GM19238 (cell line): ENCODE measurements at regions not wholly inside any gene's neighbourhood (a gene's known extent, or its start where the extent isn't known, plus 50 kb on each side); places are given as distances from the start of the nearest gene placed in this dataset.
"Not testable (repeated sequence)": the region's sequence is repeated elsewhere in the genome, so short reads cannot be mapped to it uniquely, and the experiment has no call there.

Experiments
- DNase-seq: peaks from one replicate; pipeline ENCODE4 v3.0.0; 2011; ENCODE audit warnings: low spot score; ENCODE audit not compliant: insufficient read length

DNA sequence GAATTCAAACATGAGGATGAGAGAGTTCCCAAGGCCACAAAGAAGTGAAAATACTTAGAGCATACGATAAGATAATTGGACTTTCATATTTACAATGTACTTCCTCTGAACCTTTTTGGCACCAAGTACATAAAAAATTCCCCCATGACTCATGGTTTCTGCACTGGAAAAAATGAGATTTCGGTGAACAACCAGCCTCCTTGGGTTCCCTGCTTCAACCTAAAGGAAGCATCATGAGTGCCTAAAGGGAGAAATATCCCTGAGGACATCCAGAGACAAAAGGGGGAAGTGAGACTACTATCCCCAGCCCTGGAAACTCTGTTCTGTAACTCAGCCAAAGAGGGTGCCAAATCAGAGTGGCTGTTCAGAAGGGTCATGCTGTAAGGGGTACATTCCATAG lies 562.7 kb upstream of the SLC39A10 start:
- DNase-seq = no peak

DNA sequence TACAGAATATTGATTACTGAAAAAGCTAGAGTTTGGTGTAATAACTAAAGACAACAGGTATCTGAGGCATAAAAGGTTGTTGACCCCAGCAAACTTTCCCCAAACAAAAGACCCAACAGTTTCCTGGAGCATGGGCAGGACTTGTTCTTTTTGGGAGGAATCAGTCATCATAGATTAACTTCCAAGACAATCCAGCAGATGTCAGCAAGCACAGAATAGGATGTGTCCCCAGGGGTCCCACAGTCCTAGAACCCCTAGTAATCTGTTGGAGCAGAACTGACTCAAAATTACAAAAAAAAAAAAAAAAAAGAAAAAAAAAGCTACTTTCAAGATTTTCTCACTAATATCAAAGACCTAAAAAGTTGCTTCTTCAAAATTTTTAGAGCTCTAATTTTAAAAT lies 564.7 kb upstream of the SLC39A10 start:
- DNase-seq = no peak

DNA sequence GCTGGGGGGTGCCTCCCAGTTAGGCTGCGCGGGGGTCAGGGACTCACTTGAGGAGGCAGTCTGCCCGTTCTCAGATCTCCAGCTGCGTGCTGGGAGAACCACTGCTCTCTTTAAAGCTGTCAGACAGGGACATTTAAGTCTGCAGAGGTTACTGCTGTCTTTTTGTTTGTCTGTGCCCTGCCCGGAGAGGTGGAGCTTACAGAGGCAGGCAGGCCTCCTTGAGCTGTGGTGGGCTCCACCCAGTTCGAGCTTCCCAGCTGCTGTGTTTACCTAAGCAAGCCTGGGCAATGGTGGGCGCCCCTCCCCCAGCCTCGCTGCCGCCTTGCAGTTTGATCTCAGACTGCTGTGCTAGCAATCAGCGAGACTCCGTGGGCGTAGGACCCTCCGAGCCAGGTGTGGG lies 584.2 kb upstream of the SLC39A10 start:
- DNase-seq = not testable (repeated sequence)

DNA sequence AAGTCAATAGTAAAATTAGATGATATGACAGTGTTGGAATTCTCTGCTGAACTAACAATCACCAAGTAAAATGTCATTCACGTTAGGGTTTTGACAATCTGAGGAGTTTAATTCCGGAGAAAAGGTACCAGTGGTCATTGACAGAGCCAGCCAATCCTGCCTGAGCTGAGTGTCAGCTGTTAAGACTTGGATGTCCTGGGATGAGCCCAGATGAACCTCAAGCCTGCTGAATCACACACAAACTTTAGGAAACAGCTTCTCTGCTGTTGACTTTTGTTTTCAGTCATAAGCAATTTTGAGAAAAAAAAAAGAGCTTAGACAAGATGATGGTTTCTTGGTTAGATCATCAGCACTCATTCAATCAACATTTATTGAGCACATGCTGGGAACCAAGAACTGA lies 600.0 kb upstream of the SLC39A10 start:
- no peak for DNase-seq

DNA sequence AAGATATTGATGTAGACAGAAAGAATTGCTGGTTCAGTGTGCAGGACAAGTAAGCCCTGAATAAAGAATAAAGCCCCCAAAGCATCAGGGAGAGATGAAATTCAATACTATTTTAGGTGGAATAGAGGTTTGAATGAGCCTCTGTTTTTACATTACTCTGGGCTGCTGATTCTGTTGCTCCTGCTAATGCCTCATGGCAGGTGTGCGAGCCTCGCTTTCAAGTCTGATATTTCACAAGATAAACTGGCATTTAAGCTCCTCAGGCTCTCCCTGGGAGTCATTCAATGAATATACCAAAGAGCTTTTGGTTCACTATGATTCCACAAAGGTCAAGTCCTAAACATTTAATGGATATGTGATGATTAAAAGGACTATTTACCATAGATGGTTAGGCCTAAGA lies 601.0 kb upstream of the SLC39A10 start:
- no peak for DNase-seq

DNA sequence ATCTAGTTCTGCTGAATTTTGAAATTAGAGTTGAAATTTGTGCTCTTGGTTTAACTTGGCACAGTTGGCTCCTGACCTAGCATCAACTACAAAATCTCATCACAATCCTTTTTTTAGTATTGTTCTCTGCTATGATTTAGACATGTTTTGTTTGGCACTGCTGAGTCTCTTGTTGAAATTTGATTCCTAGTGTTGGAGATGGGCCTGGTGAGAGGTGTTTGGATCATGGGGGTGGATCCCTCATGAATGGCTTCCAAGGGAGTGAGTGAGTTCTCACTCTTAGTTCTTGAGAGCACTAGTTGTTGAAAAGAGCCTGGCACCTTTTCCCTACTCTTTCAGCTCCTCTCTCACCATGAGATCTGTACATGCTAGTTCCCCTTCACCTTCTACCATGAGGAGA lies 605.6 kb upstream of the SLC39A10 start:
- DNase-seq = no peak

DNA sequence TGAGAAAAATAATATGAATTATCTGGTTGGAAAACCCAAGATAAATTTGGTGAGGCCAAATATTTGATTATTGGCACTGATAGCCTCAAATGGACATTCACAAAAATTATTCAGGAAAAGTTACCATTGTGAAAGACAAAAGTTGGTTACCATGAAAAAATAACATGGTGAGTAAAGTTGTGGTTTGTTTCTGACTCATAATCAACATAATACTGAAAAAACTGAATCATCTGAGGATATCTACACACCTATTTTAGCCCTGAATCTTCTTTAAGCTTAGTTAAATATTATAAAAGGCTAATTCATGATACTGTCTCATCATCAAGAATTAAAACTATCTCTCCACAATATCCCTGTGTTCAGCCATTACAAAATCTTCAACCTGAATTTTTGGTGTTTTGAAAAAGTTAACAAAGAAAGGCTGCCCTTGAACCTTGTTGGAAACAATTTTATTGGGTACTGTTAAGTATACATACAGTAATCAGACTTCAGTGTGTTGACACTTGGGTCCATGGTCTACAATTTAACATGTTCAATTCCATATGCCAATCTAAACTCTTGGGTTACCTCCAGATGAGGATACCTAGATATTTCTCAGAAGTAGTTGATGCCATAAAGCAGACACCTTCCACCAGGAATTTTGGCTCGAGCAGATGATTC lies 607.5 kb upstream of the SLC39A10 start:
- DNase-seq = no peak

DNA sequence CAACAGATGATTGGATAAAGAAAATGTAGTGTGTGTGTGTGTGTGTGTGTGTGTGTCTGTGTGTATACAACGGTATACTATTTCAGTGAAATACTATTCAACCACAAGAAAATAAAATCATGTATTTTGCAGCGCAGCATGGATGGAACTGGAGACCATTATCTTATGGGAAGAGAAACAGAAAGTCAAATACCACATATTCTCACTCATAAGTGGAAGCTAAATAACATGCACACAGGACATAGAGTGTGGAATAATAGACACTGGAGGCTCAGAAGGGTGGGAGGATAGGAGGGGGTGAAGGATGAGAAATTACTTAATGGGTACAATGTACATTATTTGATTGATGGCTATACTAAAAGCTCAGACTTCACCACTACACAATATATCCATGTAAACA lies 609.1 kb upstream of the SLC39A10 start:
- no peak for DNase-seq

DNA sequence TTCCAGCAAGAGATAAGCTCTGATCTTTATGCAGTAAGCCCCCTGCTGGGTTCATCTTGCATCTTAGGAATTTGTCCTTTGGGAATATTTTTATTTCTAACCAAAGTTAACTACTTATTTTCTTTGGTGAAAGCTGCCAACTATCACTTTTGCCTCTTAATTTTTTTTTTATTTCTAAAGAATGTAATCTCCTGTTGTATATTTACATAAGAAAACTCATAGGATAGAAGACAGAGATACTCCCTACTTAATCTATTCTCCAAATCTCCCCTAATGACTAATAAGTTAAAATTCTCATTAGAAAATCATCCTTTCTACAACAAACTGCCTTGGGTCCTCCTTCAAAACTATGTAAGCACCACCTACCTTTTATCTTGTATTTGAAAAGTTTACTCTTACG lies 612.2 kb upstream of the SLC39A10 start:
- DNase-seq = no peak

DNA sequence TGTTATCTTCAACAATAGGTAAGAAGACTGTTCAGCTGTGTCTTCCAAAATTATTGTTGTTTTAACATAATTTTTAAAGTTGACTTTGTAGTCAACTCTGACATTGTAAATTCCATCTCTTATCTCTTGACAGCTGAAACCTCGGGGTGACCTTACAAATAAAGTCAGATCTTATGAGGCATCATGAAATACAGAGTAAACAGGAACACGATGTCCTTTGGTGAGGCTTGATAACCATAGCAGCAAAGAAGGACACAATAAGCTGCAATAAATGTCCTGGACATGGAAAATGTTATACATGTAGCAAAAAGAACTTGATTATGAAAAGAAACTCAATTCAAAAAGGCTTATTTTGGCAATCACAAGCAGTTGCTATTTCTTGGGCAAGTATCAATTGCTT lies 618.9 kb upstream of the SLC39A10 start:
- DNase-seq = no peak

DNA sequence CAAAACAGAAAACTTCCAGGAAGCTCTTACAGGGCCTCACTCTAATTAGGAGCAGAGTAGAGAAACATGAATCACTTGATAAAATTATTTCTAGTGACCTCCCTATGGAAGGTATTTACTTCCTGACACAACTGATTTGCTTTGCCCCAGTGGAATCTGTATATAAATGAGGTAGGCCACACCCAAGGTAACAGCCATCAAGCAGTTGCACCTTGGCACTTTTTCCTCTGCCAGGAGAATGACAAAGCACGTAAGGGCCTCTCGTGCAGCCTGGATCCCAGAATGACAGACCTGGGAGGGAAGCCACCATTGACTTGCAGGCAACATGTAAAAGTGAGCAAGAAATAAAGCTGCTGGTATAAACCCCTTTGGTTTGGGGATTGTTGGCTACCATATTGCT lies 620.0 kb upstream of the SLC39A10 start:
- DNase-seq = no peak

DNA sequence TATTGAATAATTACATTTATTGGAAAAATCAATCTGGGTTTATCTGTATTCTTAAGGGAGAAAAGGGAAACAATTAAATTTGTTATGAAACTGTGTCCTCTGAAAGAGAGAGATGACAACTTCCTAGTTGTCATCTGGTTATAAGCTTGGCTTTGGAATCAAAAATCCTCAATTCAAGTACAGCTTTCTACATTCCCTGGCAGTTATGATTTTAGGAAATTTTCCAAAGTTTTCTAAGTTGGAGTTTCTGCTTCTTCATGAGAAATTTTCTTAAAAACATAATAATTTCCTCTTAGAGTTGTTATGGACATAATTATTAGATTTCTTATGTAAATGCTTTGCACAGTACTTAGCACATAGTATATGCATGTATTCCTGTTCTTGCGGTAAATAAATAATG lies 625.6 kb upstream of the SLC39A10 start:
- no peak for DNase-seq

DNA sequence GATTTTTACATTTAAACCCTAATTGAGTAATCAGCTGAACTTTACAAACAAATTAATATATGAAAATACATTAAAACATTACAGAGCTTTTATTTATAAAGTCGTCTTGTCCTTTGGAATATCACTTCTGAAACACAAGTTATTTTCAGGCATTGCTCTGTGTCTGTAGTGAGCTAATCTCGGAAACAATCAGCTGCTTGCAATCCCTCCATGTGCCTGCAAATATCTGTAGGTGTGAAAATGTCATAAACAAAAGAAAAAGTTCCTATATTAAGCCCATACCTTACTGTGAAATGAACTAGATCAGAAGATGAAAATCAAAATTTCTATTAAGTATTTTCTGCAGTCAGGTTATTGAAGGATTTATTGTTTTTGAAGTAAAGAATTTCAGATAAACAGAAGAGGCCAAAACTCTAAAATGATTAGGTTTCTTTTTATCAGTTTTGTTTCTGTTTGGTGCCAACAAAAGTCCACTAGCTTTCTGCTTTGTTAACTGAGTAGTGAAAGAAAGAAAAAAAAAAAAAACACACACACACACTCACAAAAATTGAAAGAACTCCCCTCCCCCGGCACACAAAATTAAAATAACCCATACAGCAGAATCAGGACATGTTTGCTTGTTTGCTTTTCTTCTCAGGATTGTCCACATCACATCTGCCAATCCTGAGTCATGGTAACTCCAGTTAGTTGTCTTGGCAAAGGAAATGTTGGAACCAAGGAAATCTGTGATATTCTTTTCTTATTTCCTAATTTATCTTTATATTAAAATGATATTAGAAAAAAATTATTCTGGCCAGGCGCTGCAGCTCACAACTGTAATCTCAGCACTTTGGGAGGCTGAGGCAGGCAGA lies 627.0 kb upstream of the SLC39A10 start:
- no peak for DNase-seq

DNA sequence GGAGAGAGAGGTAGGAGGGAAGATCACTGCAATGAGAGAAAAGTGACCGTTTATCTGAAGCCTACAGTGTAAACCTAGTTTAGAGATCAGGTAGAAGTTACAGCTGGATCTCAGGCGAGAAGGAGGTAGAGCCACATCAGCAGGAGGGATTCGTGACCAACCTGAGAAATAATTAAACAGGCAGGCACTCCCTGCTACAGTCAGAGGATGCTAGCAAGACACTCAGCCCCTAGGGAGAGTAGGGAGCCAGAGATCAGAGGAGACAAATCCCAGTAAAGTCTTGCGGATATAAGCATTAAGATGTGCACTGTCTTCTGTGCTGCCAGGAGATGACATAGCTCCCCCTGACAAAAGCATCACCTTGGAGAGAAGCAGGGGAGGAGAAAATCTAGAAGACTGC lies 629.1 kb upstream of the SLC39A10 start:
- DNase-seq = no peak

DNA sequence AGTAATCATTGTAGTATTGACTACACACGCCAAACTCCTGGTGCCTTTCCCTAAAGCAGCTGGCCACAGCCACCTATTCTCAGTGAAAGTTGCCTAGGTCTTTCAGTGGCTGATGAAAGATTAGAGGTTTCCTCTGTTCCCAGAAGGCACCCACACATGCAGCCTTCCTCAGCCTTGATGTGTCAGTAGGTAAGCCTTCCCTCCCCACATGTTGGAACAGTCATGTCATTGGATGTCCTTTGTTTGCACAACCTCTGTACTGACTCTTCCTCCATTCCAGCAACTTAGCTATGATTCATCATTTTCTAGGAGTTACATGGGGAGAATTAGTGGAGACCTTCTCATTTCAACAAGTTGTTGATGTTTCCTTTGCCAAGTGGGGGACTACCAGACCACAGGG lies 630.8 kb upstream of the SLC39A10 start:
- DNase-seq = no peak

DNA sequence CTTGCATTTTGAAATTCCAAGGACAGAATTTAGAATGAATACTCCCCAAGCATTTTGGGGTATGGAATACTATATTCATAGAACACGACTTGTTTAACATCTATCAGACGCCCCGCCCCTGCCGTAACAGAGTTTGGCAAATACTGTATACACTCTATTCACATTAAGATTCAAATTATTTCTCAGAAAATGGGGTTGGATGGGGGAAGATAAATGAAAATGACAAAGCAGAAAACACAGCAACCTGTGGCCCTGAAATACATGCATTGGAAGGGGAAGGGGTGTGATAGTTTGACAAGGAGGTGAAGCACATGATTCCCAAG lies 634.6 kb upstream of the SLC39A10 start:
- no peak for DNase-seq

DNA sequence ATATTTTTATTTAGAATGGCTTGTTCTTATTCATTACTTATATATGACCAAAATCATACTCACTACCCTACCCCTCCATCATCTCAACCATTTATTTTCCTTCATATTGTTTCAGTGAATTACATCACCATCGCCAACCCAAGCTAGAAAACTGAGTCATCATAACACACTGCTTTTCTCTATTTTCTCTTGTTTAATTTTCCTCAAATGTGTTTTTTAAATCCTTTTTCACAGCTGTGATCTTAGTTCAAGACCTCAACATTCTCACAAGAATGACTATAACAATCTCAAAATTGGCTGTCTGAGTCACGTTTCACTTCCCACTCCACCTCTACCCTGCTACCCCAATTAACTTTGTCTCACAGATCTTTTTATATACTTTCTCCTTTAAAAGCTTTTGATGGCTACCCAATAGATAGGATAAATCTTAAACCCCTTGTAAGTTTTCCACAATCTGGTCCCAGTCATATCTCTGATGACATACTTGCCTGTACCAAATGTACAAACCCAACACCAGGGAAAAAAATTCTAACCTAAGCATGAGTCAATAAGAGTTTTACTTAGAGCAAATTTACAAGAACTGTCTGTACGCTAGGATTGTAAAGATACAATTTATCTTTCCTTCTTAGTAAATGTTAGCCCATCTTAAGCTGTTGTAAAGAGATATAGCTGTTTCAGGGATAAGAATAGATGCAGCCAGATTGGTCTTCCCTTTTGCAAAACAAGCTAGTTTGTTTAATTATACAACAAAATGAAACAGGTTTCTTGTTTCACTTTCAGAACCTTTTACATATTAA lies 635.1 kb upstream of the SLC39A10 start:
- DNase-seq = no peak

DNA sequence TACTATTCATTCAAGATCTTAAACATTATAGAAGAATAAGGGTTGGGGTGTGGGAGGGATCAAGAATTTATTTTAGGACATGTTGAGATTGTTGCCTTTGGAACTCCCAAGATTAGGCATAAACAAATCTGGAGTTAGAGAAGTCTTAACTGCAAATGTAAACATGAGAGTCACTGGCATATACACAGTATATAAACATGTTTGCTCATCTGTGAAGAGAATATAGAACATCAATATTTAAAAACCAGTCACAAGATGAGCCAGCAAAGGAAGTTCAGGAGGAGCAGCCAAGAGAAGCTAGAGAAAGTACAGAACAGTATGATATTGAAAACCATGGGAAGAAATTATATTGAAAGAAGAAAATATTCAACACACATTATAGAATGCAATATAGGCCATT lies 638.6 kb upstream of the SLC39A10 start:
- no peak for DNase-seq

DNA sequence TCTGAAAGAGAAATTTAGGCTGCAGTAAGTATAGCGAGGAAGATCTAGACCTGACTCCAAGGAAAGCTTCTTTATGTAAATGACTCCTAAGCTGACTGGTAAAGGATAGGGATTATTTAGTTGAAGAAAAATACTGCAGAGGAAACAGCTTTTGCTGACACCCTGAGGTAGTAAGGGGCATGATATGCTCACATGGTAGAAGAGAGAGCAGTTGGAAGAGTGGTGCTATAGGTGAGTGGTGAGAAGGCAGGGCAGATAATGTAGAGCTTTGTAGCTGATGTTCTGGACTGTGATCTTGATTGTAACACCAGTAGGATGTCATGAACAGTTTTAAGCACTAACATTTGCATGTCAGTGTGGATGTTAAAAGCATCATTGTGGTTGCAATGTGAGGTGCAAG lies 639.1 kb upstream of the SLC39A10 start:
- DNase-seq = no peak

DNA sequence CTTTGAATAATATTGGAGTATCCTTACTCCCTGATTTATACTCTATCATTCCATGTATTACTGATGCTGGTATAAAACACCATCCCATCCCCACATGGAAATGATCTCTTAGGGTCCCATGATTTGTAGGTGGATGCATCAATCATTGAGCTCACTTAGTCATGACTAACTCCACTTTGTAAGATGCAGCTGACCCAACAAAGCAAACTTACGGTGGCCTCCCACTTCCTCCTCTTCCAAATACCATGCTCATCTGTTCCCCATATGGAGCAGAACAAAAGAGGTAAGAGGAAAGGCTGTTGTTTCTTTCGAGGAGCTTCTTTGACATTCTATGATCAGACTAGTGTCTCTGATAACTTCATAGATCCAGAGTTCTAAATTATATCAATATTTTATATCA lies 640.2 kb upstream of the SLC39A10 start:
- no peak for DNase-seq

DNA sequence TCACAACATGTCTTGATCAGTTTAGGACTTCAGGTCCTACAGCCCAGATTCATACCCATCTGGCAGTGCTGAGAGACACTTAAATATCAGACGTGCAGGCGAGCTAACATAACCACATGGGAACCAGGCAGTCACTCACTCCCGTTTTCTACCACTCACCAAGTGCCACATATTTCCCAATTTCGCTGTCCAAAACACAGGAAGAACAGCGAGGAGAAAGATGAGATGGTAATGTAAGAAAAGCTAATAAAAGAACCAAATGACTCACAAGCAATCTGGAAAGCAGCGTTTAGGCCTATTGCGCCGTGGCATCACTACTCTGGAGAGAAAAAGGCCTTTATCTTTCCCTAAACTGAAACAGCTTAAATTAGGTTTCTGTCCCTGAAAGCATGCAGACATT lies 647.8 kb upstream of the SLC39A10 start:
- DNase-seq = no peak

DNA sequence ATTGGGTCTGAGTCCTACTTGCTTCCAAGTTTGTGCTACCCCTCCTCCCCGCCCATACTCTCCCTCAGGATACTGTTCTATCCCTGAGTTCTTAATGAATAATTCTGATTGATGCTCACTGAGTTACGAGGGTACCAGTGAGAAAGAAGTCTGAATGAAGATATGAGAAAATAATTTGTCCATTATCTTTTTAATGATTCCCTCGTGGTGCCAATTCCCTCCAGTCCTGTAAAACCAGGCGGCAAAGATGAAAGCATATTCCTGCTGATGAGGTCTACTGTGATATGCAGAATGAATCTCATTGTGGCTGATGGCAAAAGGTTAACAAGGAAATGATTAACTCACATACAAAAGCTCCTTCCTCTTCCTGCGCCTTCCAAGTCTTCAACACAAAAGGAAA lies 650.2 kb upstream of the SLC39A10 start:
- no peak for DNase-seq
